ENCODE measurements at regions not wholly inside any gene's neighbourhood (a gene's known extent, or its start where the extent isn't known, plus 50 kb on each side); places are given as distances from the start of the nearest gene placed in this dataset.

GRCh38 chr20:22744341-22745193 lies 160.2 kb upstream of the FOXA2 start:
- DNase-seq = no peak

- no peak for DNase-seq
These were observed 160.8 kb upstream of the FOXA2 start for GRCh38 chr20:22745194-22745500.

- DNase-seq = no peak
These were observed 162.6 kb upstream of the FOXA2 start for GRCh38 chr20:22746957-22747356.

GRCh38 chr20:22752324-22752723 lies 168.0 kb upstream of the FOXA2 start:
- DNase-seq = no peak

- DNase-seq = no peak
These were observed 173.2 kb upstream of the FOXA2 start for GRCh38 chr20:22757424-22758183.

- no peak for DNase-seq
These were observed 174.4 kb upstream of the FOXA2 start for GRCh38 chr20:22758815-22759214.

- DNase-seq = no peak
These were observed 178.3 kb upstream of the FOXA2 start for GRCh38 chr20:22762576-22763256.

- no peak for DNase-seq
These were observed 179.0 kb upstream of the FOXA2 start for GRCh38 chr20:22763257-22763906.

- DNase-seq = peak; percentile 30
These were observed 184.2 kb upstream of the FOXA2 start for GRCh38 chr20:22768266-22769178.

GRCh38 chr20:22770241-22770800 lies 185.9 kb upstream of the FOXA2 start:
- no peak for DNase-seq

GRCh38 chr20:22771706-22772105 lies 187.3 kb upstream of the FOXA2 start:
- no peak for DNase-seq

- DNase-seq = no peak
These were observed 189.0 kb upstream of the FOXA2 start for GRCh38 chr20:22773344-22773743.

GRCh38 chr20:22775256-22775655 lies 190.9 kb upstream of the FOXA2 start:
- no peak for DNase-seq

GRCh38 chr20:22775671-22776139 lies 191.3 kb upstream of the FOXA2 start:
- no peak for DNase-seq

GRCh38 chr20:22776369-22776768 lies 192.0 kb upstream of the FOXA2 start:
- no peak for DNase-seq

- no peak for DNase-seq
These were observed 195.5 kb upstream of the FOXA2 start for GRCh38 chr20:22779878-22780277.

GRCh38 chr20:22781869-22782268 lies 197.5 kb upstream of the FOXA2 start:
- DNase-seq = no peak

GRCh38 chr20:22789676-22790075 lies 205.3 kb upstream of the FOXA2 start:
- DNase-seq = peak; percentile 31

GRCh38 chr20:22791396-22791795 lies 207.0 kb upstream of the FOXA2 start:
- DNase-seq = no peak

- no peak for DNase-seq
These were observed 207.6 kb upstream of the FOXA2 start for GRCh38 chr20:22791877-22792525.

GRCh38 chr20:22794200-22794599 lies 209.8 kb upstream of the FOXA2 start:
- peak; percentile 48 for DNase-seq

All from eye (tissue), 1 donor.